ENCODE measurements at regions not wholly inside any gene's neighbourhood (a gene's known extent, or its start where the extent isn't known, plus 50 kb on each side); places are given as distances from the start of the nearest gene placed in this dataset.

DNA sequence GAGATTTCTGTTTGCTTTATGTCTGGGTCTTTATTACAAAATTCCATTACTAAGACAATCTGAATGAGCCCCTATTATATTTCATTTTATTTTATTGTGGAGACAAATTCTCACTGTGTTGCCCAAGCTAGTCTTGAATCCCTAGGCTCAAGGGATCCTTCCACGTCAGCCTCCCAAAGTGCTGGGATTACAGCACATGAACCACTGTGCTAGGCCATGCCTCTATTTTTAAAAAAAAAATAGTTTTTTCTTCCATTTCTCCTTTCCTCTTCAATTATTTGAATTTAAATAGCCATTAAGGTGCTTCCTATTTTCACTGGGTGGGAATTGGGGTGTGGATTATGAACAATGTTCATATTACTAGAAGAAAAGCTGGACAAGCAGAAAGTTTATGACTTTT is 1587.4 kb downstream of the GRIK2 start (continued):
- TF ChIP-seq, protein P1, sequence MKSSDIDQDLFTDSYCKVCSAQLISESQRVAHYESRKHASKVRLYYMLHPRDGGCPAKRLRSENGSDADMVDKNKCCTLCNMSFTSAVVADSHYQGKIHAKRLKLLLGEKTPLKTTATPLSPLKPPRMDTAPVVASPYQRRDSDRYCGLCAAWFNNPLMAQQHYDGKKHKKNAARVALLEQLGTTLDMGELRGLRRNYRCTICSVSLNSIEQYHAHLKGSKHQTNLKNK (CRISPR knock-in tag; IDR thresholded peaks at IDR 0.05): no peak
- TF ChIP-seq SOX15 (CRISPR knock-in tag; IDR thresholded peaks at IDR 0.05) (no peak), PRRX2 (CRISPR knock-in tag; IDR thresholded peaks at IDR 0.05) (no peak), NFE2L1 (CRISPR knock-in tag; IDR thresholded peaks at IDR 0.05) (no peak), ELF4 (CRISPR knock-in tag; IDR thresholded peaks at IDR 0.05; ENCODE audit: low read depth) (no peak), NR1H2 (CRISPR knock-in tag; IDR thresholded peaks at IDR 0.05) (no peak)
- TF ChIP-seq, protein P2, sequence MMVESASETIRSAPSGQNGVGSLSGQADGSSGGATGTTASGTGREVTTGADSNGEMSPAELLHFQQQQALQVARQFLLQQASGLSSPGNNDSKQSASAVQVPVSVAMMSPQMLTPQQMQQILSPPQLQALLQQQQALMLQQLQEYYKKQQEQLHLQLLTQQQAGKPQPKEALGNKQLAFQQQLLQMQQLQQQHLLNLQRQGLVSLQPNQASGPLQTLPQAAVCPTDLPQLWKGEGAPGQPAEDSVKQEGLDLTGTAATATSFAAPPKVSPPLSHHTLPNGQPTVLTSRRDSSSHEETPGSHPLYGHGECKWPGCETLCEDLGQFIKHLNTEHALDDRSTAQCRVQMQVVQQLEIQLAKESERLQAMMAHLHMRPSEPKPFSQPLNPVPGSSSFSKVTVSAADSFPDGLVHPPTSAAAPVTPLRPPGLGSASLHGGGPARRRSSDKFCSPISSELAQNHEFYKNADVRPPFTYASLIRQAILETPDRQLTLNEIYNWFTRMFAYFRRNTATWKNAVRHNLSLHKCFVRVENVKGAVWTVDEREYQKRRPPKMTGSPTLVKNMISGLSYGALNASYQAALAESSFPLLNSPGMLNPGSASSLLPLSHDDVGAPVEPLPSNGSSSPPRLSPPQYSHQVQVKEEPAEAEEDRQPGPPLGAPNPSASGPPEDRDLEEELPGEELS (CRISPR knock-in tag; IDR thresholded peaks at IDR 0.05): no peak

DNA sequence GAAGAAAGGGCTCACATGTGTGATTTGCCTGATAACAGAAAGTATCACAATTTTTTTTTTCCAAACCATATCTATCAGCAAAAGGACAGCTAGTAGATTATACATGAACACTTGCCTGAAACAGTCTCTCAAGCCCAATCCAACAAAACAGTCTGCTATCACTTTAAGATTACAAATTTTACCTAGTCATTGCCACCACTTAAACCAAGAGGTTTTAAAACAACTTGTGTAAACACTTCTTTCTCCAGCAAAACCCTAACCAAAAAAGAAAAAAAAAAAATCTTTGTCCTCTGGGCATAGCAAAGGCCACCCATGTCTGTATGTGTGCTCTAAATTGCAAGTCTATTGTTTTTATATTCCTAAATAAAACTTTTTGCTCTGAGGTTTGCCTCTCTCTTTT is 1568.4 kb downstream of the GRIK2 start:
- TF ChIP-seq ESRRA (CRISPR knock-in tag; IDR thresholded peaks at IDR 0.05; ENCODE audit: borderline replicate concordance): no peak
- TF ChIP-seq, protein P3, sequence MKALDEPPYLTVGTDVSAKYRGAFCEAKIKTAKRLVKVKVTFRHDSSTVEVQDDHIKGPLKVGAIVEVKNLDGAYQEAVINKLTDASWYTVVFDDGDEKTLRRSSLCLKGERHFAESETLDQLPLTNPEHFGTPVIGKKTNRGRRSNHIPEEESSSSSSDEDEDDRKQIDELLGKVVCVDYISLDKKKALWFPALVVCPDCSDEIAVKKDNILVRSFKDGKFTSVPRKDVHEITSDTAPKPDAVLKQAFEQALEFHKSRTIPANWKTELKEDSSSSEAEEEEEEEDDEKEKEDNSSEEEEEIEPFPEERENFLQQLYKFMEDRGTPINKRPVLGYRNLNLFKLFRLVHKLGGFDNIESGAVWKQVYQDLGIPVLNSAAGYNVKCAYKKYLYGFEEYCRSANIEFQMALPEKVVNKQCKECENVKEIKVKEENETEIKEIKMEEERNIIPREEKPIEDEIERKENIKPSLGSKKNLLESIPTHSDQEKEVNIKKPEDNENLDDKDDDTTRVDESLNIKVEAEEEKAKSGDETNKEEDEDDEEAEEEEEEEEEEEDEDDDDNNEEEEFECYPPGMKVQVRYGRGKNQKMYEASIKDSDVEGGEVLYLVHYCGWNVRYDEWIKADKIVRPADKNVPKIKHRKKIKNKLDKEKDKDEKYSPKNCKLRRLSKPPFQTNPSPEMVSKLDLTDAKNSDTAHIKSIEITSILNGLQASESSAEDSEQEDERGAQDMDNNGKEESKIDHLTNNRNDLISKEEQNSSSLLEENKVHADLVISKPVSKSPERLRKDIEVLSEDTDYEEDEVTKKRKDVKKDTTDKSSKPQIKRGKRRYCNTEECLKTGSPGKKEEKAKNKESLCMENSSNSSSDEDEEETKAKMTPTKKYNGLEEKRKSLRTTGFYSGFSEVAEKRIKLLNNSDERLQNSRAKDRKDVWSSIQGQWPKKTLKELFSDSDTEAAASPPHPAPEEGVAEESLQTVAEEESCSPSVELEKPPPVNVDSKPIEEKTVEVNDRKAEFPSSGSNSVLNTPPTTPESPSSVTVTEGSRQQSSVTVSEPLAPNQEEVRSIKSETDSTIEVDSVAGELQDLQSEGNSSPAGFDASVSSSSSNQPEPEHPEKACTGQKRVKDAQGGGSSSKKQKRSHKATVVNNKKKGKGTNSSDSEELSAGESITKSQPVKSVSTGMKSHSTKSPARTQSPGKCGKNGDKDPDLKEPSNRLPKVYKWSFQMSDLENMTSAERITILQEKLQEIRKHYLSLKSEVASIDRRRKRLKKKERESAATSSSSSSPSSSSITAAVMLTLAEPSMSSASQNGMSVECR (CRISPR knock-in tag; IDR thresholded peaks at IDR 0.05; ENCODE audit: borderline replicate concordance): no peak
- TF ChIP-seq, protein P4, sequence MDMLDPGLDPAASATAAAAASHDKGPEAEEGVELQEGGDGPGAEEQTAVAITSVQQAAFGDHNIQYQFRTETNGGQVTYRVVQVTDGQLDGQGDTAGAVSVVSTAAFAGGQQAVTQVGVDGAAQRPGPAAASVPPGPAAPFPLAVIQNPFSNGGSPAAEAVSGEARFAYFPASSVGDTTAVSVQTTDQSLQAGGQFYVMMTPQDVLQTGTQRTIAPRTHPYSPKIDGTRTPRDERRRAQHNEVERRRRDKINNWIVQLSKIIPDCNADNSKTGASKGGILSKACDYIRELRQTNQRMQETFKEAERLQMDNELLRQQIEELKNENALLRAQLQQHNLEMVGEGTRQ (CRISPR knock-in tag; IDR thresholded peaks at IDR 0.05): no peak
- TF ChIP-seq KAT7 (CRISPR knock-in tag; IDR thresholded peaks at IDR 0.05; ENCODE audit: borderline replicate concordance): no peak
- TF ChIP-seq, protein P5, sequence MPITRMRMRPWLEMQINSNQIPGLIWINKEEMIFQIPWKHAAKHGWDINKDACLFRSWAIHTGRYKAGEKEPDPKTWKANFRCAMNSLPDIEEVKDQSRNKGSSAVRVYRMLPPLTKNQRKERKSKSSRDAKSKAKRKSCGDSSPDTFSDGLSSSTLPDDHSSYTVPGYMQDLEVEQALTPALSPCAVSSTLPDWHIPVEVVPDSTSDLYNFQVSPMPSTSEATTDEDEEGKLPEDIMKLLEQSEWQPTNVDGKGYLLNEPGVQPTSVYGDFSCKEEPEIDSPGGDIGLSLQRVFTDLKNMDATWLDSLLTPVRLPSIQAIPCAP (CRISPR knock-in tag; IDR thresholded peaks at IDR 0.05): no peak
- no peak for TF ChIP-seq TEAD1 (CRISPR knock-in tag; IDR thresholded peaks at IDR 0.05)
- no peak for TF ChIP-seq ZNF121 (CRISPR knock-in tag; IDR thresholded peaks at IDR 0.05)
- TF ChIP-seq, protein P2 (CRISPR knock-in tag; IDR thresholded peaks at IDR 0.05): no peak
- TF ChIP-seq, protein P6, sequence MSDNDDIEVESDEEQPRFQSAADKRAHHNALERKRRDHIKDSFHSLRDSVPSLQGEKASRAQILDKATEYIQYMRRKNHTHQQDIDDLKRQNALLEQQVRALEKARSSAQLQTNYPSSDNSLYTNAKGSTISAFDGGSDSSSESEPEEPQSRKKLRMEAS (CRISPR knock-in tag; IDR thresholded peaks at IDR 0.05): no peak
- TF ChIP-seq, protein P7, sequence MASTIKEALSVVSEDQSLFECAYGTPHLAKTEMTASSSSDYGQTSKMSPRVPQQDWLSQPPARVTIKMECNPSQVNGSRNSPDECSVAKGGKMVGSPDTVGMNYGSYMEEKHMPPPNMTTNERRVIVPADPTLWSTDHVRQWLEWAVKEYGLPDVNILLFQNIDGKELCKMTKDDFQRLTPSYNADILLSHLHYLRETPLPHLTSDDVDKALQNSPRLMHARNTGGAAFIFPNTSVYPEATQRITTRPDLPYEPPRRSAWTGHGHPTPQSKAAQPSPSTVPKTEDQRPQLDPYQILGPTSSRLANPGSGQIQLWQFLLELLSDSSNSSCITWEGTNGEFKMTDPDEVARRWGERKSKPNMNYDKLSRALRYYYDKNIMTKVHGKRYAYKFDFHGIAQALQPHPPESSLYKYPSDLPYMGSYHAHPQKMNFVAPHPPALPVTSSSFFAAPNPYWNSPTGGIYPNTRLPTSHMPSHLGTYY (CRISPR knock-in tag; IDR thresholded peaks at IDR 0.05): no peak
- TF ChIP-seq CBFB (CRISPR knock-in tag; IDR thresholded peaks at IDR 0.05; ENCODE audit: low read depth): no peak
- no peak for TF ChIP-seq GRHL2 (CRISPR knock-in tag; IDR thresholded peaks at IDR 0.05; ENCODE audit: insufficient replicate concordance, severe bottlenecking)
- TF ChIP-seq OVOL2 (CRISPR knock-in tag; IDR thresholded peaks at IDR 0.05; ENCODE audit: borderline replicate concordance): no peak
- no peak for TF ChIP-seq NR2C2 (CRISPR knock-in tag; IDR thresholded peaks at IDR 0.05)
- TF ChIP-seq, protein P8, sequence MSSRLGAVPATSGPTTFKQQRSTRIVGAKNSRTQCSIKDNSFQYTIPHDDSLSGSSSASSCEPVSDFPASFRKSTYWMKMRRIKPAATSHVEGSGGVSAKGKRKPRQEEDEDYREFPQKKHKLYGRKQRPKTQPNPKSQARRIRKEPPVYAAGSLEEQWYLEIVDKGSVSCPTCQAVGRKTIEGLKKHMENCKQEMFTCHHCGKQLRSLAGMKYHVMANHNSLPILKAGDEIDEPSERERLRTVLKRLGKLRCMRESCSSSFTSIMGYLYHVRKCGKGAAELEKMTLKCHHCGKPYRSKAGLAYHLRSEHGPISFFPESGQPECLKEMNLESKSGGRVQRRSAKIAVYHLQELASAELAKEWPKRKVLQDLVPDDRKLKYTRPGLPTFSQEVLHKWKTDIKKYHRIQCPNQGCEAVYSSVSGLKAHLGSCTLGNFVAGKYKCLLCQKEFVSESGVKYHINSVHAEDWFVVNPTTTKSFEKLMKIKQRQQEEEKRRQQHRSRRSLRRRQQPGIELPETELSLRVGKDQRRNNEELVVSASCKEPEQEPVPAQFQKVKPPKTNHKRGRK (CRISPR knock-in tag; IDR thresholded peaks at IDR 0.05; ENCODE audit: borderline replicate concordance): no peak
- no peak for TF ChIP-seq ZNF416 (CRISPR knock-in tag; IDR thresholded peaks at IDR 0.05)
- Mint-ChIP-seq H3K4me1 (no peaks in the 10 kb centered on the region), H3K27ac (no peak overlapping the region), H3K9me3 (no peaks in the 10 kb centered on the region), H3K27me3 (ENCODE audit: low read depth) (no peaks in the 10 kb centered on the region), H3K36me3 (no peaks in the 10 kb centered on the region), H3K4me3 (no peak overlapping the region)
- ATAC-seq (no peak), DNase-seq (ENCODE audit: low spot score) (no peak)
- ChIA-PET POLR2A (no interaction called here), CTCF (no interaction called here)

Measured in WTC11 (cell line).